GF-D8 (cell line): ENCODE measurements at regions not wholly inside any gene's neighbourhood (a gene's known extent, or its start where the extent isn't known, plus 50 kb on each side); places are given as distances from the start of the nearest gene placed in this dataset.
"Not testable (repeated sequence)": the region's sequence is repeated elsewhere in the genome, so short reads cannot be mapped to it uniquely, and the experiment has no call there.

ENCODE experiments used
- DNase-seq: peaks from one replicate; lab custom pipeline; 2025; lab: John Stamatoyannopoulos, UW

DNA sequence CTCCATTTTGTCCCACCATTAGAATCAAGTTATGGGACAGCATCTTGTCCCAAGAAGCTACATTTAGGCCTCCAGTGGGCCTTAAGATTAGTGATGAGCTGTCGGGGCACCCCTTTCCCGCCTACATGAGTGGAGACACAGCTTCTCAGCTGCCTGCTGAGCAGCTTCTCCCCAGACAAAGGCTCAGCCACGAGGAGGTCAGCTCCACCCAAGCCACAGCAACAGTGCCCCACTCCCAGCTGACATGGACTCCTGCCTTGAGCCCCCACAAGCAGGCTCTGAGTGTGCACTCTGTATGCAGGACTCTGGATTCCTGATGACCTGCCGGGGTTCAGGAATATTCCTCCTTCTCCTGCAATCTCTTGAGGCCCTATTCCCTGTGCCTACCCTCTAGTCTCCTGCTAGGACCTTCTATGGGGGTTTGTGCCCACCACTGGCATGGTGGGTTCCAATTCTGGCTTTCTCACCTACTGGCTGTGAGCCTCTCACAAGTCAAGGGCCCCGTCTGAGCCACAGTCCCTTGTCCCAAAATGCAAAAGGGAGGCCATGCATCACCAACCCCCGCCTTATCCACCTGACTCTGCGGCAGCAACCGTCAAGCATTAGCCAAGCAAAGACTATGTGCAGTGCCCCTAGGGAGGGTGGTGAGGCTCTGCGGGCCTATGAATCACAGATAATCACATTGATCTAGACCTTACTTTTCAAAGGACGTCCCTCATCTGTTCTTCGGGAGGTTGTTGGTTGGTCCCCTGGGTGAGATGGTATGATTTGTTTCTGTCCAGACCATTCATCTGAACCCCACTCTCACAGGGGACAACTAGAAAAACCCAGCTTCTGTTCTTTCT is 269.1 kb downstream of the MED10 start:
- no peak for DNase-seq

DNA sequence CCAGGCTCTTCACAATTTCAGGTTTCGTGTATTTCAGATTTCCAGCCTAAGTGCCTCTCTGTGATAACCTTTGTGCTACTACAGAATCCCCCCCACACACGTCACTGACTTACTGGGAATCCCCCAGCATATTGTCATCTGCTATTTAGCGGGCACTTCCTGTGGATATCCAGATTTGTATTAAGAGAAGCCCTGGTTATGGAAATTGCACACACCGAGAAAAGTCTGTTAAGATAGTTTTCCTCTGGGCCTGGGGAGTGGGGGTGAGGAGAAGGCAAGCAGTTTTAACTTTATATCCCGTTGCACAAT is 269.9 kb downstream of the MED10 start:
- DNase-seq = no peak

DNA sequence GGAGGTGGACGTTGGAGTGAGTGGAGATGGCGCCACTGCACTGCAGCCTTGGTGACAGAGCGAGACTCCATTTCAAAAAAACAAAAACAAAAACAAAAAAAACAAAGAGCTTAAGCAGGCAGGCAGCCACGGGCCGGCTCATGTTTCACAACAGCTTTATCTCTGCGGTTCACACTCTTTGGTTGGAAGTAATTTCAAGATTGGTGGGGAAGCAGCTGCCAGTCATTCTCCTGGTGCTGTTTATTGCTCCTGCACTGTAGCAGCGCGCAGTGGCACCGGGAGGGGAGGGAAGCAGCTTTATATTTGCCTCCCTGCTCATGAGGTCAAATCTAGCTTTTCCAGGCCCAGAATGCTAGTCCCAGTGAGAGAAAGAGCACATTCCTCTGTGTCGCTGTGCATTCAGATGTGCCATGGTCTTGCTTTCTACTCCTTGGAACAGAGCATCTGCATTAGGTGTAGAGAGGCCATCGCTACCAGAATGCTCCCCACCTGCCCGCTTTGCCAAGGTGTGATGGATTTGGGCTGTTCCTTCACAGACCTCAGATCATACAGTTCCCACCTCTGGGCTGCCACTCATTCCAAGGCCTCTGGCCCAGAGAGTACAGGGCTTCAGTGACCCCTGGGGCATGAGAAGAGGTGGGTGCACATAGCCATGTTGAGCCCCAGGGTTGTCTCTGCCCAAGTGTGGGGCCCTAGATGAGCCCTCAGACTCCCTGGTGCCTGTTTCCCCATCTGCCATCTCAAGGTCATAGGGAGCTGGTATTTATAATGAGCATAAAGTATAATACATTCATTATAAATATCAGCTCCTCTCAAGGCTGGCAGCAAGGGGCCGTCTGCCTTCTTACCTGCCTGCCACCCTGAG is 270.4 kb downstream of the MED10 start:
- no peak for DNase-seq

DNA sequence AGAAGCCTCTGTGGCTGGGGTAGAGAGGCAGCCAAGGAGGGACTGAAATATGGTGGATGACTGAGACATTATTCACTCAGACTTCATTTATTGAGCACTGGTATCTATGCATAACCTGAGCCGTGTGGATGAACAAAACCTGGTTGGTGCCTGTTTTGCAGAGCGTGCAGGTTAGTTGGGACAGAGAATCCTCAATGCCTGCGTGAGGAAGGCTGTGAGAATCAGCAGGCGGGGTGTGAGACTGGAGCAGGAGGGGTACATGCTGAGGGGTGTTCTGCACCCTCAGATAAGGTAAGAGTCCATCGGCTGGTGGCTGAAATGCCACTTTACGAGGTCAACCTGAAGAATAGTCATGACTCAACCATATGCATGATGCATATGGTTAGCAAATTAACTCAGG is 271.6 kb downstream of the MED10 start:
- DNase-seq = no peak

DNA sequence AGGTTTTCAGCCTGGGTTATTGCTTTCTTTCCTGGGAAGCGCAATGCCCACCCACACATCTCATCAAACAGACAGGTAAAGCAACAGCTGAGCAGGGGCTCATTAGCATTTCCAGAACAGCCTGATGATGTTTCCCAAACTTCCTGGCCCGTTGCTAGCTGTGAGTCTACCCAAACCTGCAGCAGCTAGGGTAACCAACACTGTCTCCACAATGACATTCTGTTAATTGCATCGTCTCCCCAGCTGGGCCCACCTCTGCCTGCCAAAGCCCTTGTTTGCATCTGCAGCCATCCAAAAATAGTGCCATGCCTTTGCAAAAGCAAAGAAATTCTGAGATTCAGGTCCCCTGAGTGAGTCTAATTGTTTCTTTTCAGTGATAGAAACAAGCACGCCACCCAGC is 273.0 kb downstream of the MED10 start:
- DNase-seq = no peak

DNA sequence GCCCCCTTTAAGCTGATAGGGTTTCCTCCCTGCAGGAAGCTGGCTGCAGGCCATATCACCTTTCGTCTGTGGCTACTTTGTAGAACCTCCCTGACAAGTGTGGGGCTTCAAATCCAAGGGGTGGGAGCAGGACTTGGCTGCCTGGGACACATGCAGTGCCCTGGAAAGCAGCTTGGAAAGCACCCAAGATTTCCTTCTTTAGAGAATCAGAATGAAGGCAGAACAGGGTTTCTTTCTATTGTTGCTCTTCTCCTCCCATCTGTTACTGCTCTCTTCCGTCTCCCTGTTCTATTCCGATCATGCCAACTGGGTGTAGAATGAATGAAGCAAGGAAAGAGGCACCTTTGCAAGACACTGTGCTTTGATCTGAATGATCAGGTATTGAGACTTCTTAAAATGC is 282.2 kb downstream of the MED10 start:
- no peak for DNase-seq

DNA sequence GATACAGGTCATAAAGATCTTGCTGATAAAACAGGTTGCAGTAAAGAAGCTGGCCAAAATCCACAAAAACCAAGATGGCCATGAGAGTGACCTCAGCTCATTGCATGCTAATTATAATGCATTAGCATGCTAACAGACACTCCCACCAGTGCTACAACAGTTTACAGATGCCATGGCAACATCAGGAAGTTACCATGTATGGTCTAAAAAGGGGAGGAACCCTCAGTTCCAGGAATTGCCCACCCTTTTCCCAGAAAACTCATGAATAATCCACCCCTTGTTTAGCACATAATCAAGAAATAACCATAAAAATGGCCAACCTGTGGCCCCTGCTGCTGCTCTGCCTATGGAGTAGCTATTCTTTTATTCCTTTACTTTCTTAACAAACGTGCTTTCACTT is 284.2 kb downstream of the MED10 start:
- DNase-seq = not testable (repeated sequence)

DNA sequence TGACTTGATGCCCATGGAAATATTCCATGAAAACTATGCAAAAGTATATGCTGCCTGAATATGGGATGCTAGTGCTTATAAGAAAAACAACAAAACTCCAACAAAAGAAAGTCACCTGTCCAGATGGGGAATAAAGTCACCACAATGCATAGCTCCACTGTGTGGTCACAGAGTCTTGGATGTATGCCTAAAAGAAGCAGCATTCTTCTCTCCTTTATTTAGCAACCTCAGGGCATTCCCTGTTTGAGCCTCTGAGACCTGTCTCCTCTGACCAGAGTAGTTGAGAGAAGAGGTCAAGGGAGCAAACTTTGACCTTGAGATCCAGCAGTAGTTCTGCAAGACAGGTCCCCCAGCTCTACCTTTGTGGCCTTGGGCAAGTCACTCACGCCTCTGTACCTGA is 287.5 kb downstream of the MED10 start:
- no peak for DNase-seq

DNA sequence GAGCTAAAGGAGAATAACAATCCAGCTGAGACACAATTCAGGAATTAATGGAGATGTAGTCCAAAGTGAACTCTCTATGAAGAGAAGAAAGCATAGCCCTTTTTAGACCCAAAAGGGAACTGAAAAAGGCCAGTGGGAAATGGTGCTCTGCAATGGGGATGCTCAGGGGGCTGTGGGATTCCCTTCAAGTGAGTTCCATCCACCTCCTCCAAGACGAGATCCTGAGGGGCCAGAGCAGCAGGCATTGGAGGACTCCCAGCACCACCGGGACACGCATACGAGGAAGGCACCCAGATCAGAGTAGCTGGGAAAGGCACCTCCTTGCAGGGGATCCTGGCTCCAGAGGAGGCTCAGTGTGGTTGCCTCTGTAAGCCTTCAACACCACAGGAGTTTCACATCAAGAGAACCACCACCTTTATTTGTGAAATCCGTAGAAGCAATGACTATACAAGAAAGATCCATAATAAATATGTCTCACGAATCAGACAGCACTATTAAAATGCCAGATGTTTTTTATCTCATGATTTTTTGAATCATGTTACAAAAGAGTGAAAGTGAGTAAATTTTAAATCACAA is 288.2 kb downstream of the MED10 start:
- DNase-seq = no peak

DNA sequence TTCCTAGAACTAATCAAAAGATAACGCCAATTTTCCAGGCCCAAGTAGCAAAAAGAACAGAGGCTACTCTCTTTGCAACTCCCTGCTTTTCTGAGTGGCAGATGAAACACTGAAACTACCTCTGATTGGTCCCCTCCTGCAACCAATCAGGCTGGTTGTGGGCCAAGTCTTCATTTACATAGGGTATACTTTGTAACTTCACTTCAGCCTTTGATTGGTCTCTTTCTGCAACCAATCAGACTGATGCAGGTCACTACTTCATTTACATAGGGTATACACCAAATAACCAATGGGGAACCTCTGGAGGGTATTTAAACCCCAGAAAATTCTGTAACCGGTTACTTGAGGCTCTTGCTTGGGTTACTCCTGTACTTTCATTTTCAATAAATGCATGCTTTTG is 289.6 kb downstream of the MED10 start:
- DNase-seq = no peak

DNA sequence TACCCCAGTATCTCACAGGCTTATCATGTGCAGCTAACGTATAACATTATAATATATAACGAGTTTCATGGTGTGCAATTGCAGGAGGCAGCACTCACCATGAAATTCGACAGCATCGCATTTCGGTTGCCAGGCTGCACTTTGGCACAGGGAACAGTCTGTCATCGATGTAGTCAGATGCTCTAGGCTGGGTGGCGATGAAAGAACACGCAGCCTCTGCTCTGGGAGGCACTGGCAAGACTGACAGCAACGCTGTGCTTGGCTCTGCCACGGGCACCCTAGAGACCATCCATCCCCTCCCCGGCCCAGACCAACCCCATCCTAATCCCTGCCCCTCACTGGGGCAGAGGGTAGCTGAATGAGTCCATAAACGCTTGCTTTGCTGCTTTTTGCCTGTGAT is 290.8 kb downstream of the MED10 start:
- no peak for DNase-seq

DNA sequence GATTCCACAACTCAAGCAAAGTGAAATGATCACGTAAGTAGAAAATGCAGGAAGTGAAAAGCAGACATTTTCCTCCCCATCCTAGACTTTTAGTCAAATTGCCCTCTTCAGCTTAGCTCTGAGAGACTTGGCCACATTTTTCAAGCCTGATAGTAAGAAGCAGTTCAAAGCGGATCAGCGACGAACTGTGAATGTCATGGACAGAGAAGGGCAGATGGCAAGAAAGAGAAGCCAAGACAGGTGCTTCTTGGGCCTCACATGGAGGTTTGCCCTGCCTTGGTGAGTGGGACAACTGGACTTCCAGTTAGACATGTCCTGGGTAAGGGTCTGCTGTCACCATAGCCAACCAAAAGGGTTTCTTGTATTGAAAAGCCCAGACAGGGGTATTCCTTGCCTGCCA is 291.5 kb downstream of the MED10 start:
- DNase-seq = no peak

DNA sequence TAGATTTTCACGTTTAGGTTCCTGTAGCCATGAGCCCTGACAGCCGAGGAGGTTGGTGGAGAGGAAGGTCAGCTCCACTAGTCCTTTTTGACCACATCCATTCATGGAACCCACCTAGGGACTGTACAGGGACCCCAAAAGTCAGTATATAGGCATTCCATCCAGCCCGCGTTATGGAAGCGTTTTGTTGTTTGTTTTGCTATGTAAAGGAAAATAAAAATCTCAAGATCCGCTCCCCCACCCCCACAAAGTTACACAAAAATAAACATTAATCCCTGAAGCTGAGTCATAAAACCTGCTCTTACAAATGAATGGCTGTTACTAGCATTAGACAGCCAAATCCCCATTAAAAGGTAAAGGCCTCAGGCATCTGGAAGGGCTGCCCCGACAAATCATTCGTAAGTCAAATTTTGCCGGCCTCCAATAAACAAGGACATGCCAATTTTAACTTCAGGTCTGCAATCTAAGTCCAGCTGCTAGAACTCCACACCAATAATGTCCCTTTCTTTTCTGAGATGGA is 292.9 kb downstream of the MED10 start:
- no peak for DNase-seq

DNA sequence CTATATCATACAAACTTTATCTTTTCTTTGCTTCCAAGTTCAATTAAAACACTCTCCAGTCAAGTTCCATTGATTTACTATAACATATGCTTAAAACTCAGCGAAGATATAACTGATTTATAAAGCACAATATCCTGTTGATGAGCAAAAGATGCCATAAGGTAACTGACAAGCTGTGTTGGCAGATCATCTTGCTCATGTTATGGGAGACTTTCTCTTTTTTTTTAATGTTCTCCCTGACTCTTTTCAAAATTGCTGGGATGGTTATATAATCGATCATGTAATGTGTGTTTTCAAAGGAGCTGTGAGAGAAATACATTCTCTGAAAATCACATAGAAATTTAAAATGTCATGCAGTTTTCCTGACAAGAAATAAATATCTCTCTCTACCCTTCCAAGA is 293.5 kb downstream of the MED10 start:
- no peak for DNase-seq

DNA sequence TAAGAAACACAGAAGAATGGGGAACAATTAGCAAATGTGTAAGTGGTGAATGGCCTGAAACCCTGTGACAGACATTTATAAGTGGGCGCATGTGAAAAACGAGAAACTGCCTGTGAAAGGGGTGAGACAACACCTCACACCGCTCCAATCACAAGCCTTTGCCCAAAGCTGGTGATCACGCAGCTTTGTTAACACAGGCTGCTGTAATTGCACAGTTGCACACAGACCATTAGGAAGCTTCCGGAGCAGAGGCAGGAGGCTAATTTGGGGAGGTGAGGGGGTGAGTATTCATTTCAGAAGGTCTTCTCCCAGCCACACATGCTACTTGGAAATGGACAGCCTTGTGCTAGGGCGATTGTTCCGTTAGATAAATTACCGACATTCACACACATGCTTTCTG is 294.0 kb downstream of the MED10 start:
- no peak for DNase-seq

DNA sequence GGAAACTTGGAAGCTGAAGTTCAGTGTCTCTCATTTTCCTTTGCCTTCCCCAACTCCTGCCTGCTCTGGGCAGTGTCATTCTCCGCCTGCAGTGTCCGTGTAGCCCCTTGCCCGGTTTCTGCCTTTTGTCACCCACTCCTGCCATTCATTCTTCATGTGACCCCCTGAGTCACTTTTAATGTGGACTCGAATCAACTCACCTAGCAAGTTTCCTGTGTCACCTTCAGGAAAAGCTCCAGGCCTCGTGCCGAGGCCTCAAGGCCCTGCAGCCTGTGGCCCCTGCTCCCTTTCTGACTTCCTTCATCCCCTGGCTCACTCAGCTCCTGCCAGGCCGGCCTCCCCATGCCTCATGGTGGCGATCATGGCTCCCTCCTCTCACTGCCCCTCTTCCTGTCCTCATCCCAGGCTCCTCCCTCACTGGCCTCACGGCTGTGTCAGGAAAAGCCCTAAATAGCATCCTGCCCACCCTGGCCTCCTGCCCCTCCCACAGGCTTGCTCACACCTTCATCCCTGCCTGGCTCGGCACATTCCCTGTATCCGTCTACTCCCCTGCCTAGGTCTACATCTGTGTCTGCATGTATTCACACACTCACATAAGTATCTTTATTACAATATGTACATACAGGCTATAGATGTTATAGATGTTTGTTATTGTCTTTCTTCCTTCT is 294.9 kb downstream of the MED10 start:
- no peak for DNase-seq

DNA sequence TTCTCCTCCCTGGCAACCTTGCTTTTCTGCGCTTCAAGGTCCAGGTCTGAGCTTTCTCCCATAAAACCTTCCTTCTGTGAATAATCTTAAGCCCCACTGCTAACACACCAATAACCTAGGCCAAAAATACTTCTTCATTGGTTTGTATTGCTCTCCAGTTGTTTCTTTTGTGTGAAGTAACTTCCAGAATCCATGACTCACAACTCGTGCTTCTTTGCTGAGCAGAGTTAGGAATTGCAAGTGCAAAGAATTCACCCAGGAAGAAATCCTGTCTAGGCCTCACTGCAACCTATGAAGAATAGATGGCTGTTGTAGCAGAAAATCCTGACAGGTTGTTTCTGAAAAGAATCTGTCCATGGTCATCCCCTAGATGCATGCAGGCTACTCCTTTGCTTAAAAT is 295.7 kb downstream of the MED10 start:
- DNase-seq = no peak

DNA sequence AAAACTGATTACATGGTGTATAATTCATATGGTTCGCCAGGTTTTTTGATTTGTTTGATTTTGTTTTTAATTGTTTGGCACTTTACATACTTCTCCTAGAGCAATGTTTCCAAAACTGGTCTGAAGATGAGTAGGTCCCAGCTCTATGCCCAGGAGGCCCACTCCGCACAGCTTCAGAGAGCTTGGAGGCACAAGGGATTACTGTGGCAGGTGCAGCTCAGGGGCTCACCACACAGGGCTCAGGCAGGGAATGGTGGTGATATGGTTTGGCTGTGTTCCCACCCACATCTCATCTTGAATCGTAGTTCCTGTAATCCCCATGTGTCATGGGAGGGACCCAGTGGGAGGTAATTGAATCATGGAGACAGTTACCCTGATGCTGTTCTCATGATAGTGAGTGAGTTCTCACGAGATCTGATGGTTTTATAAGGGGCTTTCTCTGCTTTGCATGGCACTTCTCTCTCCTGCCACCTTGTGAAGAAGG is 296.6 kb downstream of the MED10 start:
- DNase-seq = no peak

DNA sequence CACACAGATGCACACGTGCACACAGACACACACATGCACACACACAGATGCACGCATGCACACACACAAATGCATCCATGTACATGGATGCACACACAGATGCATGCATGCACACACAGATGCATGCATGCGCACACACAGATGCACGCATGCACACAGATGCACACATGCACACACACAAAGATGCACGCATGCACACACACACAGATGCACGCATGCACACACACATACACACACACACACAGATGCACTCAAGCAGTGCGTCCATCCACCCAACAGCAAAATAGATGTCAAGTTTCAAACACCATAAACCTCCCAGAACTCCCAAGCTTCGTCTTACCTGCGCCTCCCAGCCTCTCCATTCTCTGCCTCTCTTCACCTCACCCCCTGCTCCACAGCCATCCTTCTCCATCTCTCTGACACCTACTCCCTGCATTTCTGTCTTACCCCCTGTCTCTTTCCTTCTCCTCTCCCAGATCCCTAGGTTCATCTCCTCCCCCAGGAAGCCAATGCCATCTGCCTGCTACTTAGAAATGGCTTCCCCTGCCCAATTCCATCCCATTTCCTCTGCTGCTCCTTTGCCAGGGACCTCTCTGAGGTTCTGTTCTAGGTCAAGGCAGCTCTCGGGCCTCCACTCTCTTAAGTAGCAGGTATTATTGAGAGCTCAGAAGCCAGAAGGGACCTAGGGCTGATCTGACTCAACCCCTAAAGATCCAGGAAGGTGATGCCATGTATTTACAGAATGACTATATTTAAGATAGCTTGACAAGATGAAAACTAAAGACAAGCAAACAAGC is 297.2 kb downstream of the MED10 start:
- DNase-seq = no peak

DNA sequence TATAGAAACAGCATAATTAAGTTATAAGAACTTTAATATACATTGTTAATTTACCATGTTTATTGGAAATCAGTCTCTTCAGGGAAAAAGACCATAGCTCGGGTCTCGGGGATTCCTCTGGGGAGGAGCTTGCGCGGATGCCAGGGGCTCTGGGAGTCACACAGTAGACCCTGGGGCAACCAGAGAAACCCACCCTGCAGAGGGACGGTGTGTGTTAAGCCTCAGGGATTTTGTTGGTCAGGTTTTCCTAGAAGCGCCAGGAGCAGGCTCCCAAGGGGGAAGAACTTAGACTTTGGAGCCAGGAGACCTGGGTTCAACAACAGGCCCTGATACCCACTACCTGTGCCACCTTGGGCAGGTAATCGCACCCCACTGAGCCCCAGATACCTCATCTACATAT is 297.9 kb downstream of the MED10 start:
- DNase-seq = no peak

DNA sequence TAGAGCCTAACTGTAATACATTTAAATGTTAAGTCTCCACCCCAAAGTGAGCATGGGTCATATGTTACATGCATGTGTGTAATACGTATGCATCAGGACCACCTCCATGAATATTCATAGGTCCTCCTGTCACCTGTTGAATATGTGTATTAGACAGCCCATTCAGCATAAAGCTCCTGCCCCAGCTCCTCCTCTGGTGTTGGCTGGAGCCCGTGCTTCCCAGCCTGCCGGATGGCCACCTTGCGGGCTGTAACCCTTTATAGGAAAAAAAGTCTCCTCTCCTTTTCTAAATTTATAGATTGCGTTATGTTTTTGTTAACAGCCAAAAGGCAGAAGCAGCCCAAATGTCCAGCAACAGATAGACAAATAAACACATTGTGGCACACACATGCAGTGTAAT is 299.5 kb downstream of the MED10 start:
- DNase-seq = no peak
